H1 (cell line): ENCODE measurements at regions not wholly inside any gene's neighbourhood (a gene's known extent, or its start where the extent isn't known, plus 50 kb on each side); places are given as distances from the start of the nearest gene placed in this dataset.

ENCODE experiments used
- CTCF ChIA-PET: fragments of 300-600 bp; sonication (Branson Sonifier 250); formaldehyde crosslinking; loops from one replicate; lab custom pipeline; 2021; ENCODE audit not compliant: partially characterized antibody; lab: Charles Lee
- POLR2A ChIA-PET: fragments of 300-600 bp; sonication (Branson Sonifier 250); formaldehyde crosslinking; loops from one replicate; lab custom pipeline; 2021; ENCODE audit warnings: inconsistent platforms; ENCODE audit not compliant: partially characterized antibody; lab: Charles Lee
- DNase-seq, 2 experiments: peaks; one replicate each; pipeline versions ENCODE4 v3.0.0 to v3.0.0-alpha.2; 2010 to 2022; ENCODE audit warnings: low spot score in 2 of 2, low read depth in 1 of 2, mixed read lengths in 1 of 2
- FAIRE-seq: peaks from 2 replicates; lab custom pipeline; 2011; peaks lifted over from hg19 to GRCh38; lab: Jason Lieb, UNC
- H2AFZ ChIP-seq: 2 replicates; pipeline ENCODE4 v1.8.1; 2012; ENCODE audit warnings: low read length, inconsistent platforms
- H2AK5ac ChIP-seq: 2 replicates; pipeline ENCODE4 v1.6.1; 2013; ENCODE audit warnings: low read depth, low read length
- H2BK120ac ChIP-seq: replicated peaks from 2 replicates; pipeline ENCODE3; 2013; ENCODE audit warnings: low read depth, low read length, inconsistent platforms
- H2BK12ac ChIP-seq: 2 replicates; pipeline ENCODE4 v1.6.1; 2013; ENCODE audit warnings: low read depth, low read length
- H2BK15ac ChIP-seq: 2 replicates; pipeline ENCODE4 v1.6.1; 2013; ENCODE audit warnings: low read length
- H2BK20ac ChIP-seq: 2 replicates; pipeline ENCODE4 v1.6.1; 2013; ENCODE audit warnings: low read length
- H2BK5ac ChIP-seq: 2 replicates; pipeline ENCODE4 v1.6.1; 2013; ENCODE audit warnings: low read depth, low read length
- H3K14ac ChIP-seq: 2 replicates; pipeline ENCODE4 v1.6.1; 2013; ENCODE audit warnings: inconsistent platforms; ENCODE audit not compliant: insufficient read length
- H3K18ac ChIP-seq: 2 replicates; pipeline ENCODE4 v1.6.1; 2013; ENCODE audit warnings: low read length; ENCODE audit errors: extremely low read depth
- H3K23ac ChIP-seq: 2 replicates; pipeline ENCODE4 v1.6.1; 2013; ENCODE audit warnings: inconsistent platforms; ENCODE audit not compliant: insufficient read length
- H3K23me2 ChIP-seq: 2 replicates; pipeline ENCODE4 v1.6.1; 2013; ENCODE audit warnings: low read depth, low read length
- H3K27ac ChIP-seq: 2 replicates; pipeline ENCODE4 v1.6.1; 2011; ENCODE audit warnings: low read depth, low read length, inconsistent platforms
- H3K27me3 ChIP-seq, 4 experiments: replicated peaks in 1 of 4; 1 replicate in 1 of 4; 2 replicates in 3 of 4; pipeline versions ENCODE4 v1.6.1 to v1.8.1; 2011 to 2013; ENCODE audit warnings: low read length in 3 of 4, mild to moderate bottlenecking in 3 of 4, inconsistent platforms in 2 of 4, mixed read lengths in 2 of 4, moderate library complexity in 1 of 4; ENCODE audit not compliant: control insufficient read depth in 3 of 4, insufficient read depth in 3 of 4; ENCODE audit errors: extremely low read depth in 1 of 4
- H3K36me3 ChIP-seq, 4 experiments: 2 replicates each; pipeline versions ENCODE4 v1.6.1 to v1.8.1; 2011 to 2013; ENCODE audit warnings: mild to moderate bottlenecking in 4 of 4, low read length in 3 of 4, moderate library complexity in 2 of 4, control low read depth in 1 of 4, inconsistent platforms in 1 of 4; ENCODE audit not compliant: insufficient read depth in 4 of 4, control insufficient read depth in 2 of 4
- H3K4ac ChIP-seq: replicated peaks from 2 replicates; pipeline ENCODE3; 2013; ENCODE audit warnings: low read length, low read depth, mixed read lengths, inconsistent platforms; ENCODE audit not compliant: insufficient read length
- H3K4me1 ChIP-seq, 4 experiments: replicated peaks in 1 of 4; 1 replicate in 1 of 4; 2 replicates in 3 of 4; pipeline versions ENCODE4 v1.6.1 to v1.8.1; 2011 to 2013; ENCODE audit warnings: low read length in 3 of 4, inconsistent platforms in 2 of 4, mixed read lengths in 1 of 4; ENCODE audit not compliant: insufficient read depth in 4 of 4, control insufficient read depth in 3 of 4
- H3K4me2 ChIP-seq, 2 experiments: 2 replicates each; pipeline versions ENCODE4 v1.6.1 to v1.8.1; 2011 to 2013; ENCODE audit warnings: low read depth in 2 of 2, low read length in 2 of 2, control low read depth in 1 of 2, inconsistent platforms in 1 of 2, mild to moderate bottlenecking in 1 of 2; ENCODE audit not compliant: insufficient read depth in 1 of 2
- H3K4me3 ChIP-seq, 4 experiments: fragments of 200-600, 300-600 bp in 1 of 4; sonication (generic), shearing (Covaris generic), sonication (Bioruptor Twin) in 1 of 4; 2 replicates each; pipeline versions ENCODE4 v1.5.1 to v1.8.1; 2011 to 2016; ENCODE audit warnings: low read length in 4 of 4, low read depth in 3 of 4, control low read depth in 2 of 4, inconsistent platforms in 2 of 4, mild to moderate bottlenecking in 2 of 4, mixed read lengths in 1 of 4, moderate library complexity in 1 of 4; ENCODE audit not compliant: insufficient read depth in 2 of 4; ENCODE audit errors: extremely low read depth in 1 of 4
- H3K56ac ChIP-seq: replicated peaks from 2 replicates; pipeline ENCODE3; 2013; ENCODE audit warnings: low read depth, mild to moderate bottlenecking, mixed read lengths, low read length, inconsistent platforms; ENCODE audit not compliant: insufficient read length
- H3K79me1 ChIP-seq: 2 replicates; pipeline ENCODE4 v1.6.1; 2013; ENCODE audit warnings: low read depth, low read length, control low read depth
- H3K79me2 ChIP-seq, 2 experiments: 2 replicates each; pipeline versions ENCODE4 v1.6.1 to v1.8.1; 2012 to 2013; ENCODE audit warnings: low read length in 2 of 2, mild to moderate bottlenecking in 2 of 2, inconsistent platforms in 1 of 2; ENCODE audit not compliant: insufficient read depth in 2 of 2, control insufficient read depth in 1 of 2
- H3K9ac ChIP-seq, 4 experiments: replicated peaks in 1 of 4; 1 replicate in 1 of 4; 2 replicates in 3 of 4; pipeline versions ENCODE4 v1.6.1 to v1.8.1; 2011 to 2013; ENCODE audit warnings: low read depth in 3 of 4, low read length in 3 of 4, control low read depth in 2 of 4, mild to moderate bottlenecking in 2 of 4, moderate library complexity in 2 of 4, inconsistent platforms in 1 of 4; ENCODE audit errors: extremely low read depth in 1 of 4
- H3K9me3 ChIP-seq, 2 experiments: 2 replicates each; pipeline versions ENCODE4 v1.6.1 to v1.8.1; 2012 to 2013; ENCODE audit warnings: mild to moderate bottlenecking in 2 of 2, moderate library complexity in 2 of 2, control low read depth in 1 of 2, inconsistent platforms in 1 of 2, low read depth in 1 of 2, low read length in 1 of 2, mixed read lengths in 1 of 2; ENCODE audit not compliant: insufficient read depth in 2 of 2
- H4K20me1 ChIP-seq, 2 experiments: replicated peaks in 1 of 2; 2 replicates each; pipeline versions ENCODE3 to v1.8.1; 2011 to 2013; ENCODE audit warnings: inconsistent platforms in 2 of 2, low read length in 2 of 2, mild to moderate bottlenecking in 1 of 2; ENCODE audit not compliant: insufficient read depth in 2 of 2, control insufficient read depth in 1 of 2
- H4K5ac ChIP-seq: 2 replicates; pipeline ENCODE4 v1.6.1; 2013; ENCODE audit warnings: low read length, low read depth, mixed read lengths, inconsistent platforms; ENCODE audit not compliant: insufficient read length
- H4K8ac ChIP-seq: 2 replicates; pipeline ENCODE4 v1.8.0; 2013; ENCODE audit warnings: mild to moderate bottlenecking, moderate library complexity, low read length, inconsistent platforms; ENCODE audit not compliant: insufficient read depth; ENCODE audit errors: extremely low read depth
- H4K91ac ChIP-seq: replicated peaks from 2 replicates; pipeline ENCODE3; 2013; ENCODE audit warnings: low read length, mixed read lengths, inconsistent platforms; ENCODE audit not compliant: insufficient read length
- ATF2 ChIP-seq: IDR thresholded peaks from 2 replicates; pipeline ENCODE4 v1.6.1; 2012; ENCODE audit warnings: low read length, inconsistent platforms
- CHD1 ChIP-seq: IDR thresholded peaks from 2 replicates; pipeline ENCODE4 v1.6.1; 2012; ENCODE audit warnings: low read depth, low read length, improper control_type of control experiment
- FOSL1 ChIP-seq: IDR thresholded peaks from 2 replicates; pipeline ENCODE4 v1.6.1; 2011; ENCODE audit warnings: mild to moderate bottlenecking, low read depth, low read length, moderate library complexity; ENCODE audit not compliant: insufficient read depth
- GABPA ChIP-seq: IDR thresholded peaks from 2 replicates; pipeline ENCODE4 v1.6.1; 2011; ENCODE audit warnings: mild to moderate bottlenecking, low read length, moderate library complexity, borderline replicate concordance; ENCODE audit not compliant: insufficient read depth
- KDM4A ChIP-seq: IDR thresholded peaks from one replicate; pipeline ENCODE4 v1.7.1; 2012; ENCODE audit warnings: low read depth, mild to moderate bottlenecking, moderate library complexity, low read length, inconsistent platforms; ENCODE audit not compliant: severe bottlenecking
- POU5F1 ChIP-seq: IDR thresholded peaks from 2 replicates; pipeline ENCODE4 v1.6.1; 2011; ENCODE audit warnings: low read depth, mild to moderate bottlenecking, low read length, moderate library complexity
- RBBP5 ChIP-seq: IDR thresholded peaks from 2 replicates; pipeline ENCODE4 v1.7.1; 2012; ENCODE audit warnings: low read depth, mild to moderate bottlenecking, inconsistent platforms, low read length, moderate library complexity, borderline replicate concordance
- SAP30 ChIP-seq: fragments of 300-600 bp; sonication (generic); IDR thresholded peaks from 2 replicates; pipeline ENCODE4 v1.7.1; 2012; ENCODE audit warnings: low read length, moderate library complexity, mild to moderate bottlenecking, inconsistent platforms; ENCODE audit not compliant: insufficient read depth, insufficient replicate concordance
- SIRT6 ChIP-seq: IDR thresholded peaks from one replicate; pipeline ENCODE4 v1.7.1; 2012; ENCODE audit warnings: low read length, inconsistent platforms
- SP4 ChIP-seq: IDR thresholded peaks from 2 replicates; pipeline ENCODE4 v1.6.1; 2012; ENCODE audit warnings: low read length, inconsistent platforms
- WGBS, 2 experiments: shearing (Covaris generic) in 1 of 2; methylation state at CpG; one replicate each; pipeline versions ENCODE4 v1.1.6 to v1.1.7; 2013 to 2015; ENCODE audit warnings: low lambda C conversion rate in 2 of 2, mixed read lengths in 2 of 2, inconsistent platforms in 1 of 2, low coverage in 1 of 2, missing lambda C conversion rate in 1 of 2; ENCODE audit not compliant: insufficient replicate concordance in 2 of 2, insufficient coverage in 1 of 2, insufficient read length in 1 of 2; ENCODE audit errors: extremely low coverage in 1 of 2, missing lambda C conversion rate in 1 of 2; 5-methylcytosine and 5-hydroxymethylcytosine counted together

- no peaks in the 10 kb centered on the region for H3K79me1 ChIP-seq
- H3K4me1 ChIP-seq, result peaks cover 3 to 8% (median 4%) of the 10 kb centered on the region in 4 experiments; a peak in 4 of 7 replicates
- no peak overlapping the region for H3K4me3 ChIP-seq
- no peak overlapping the region for H2AFZ ChIP-seq
- H4K5ac ChIP-seq, result no peak overlapping the region
- no peak overlapping the region for H3K9ac ChIP-seq
- no peak overlapping the region for H2BK15ac ChIP-seq
- H3K23ac ChIP-seq, result no peak overlapping the region
- H3K27me3 ChIP-seq, result no peaks in the 10 kb centered on the region
- no peak overlapping the region for H3K27ac ChIP-seq
- POLR2A ChIA-PET, result interaction anchor here (1.5 kb wide), 1 partner anchor 59 kb away, joined by 3 read pairs; the partner anchor contains the start of gene TRIM2
- no peak overlapping the region for H3K14ac ChIP-seq
- DNase-seq (no peak), FAIRE-seq (no peak)
- no peak overlapping the region for H2AK5ac ChIP-seq
- H4K20me1 ChIP-seq, result no peaks in the 10 kb centered on the region
- no peaks in the 10 kb centered on the region for H3K36me3 ChIP-seq
- H3K4ac ChIP-seq, result no peak overlapping the region
- CTCF ChIA-PET, result interaction anchor here (0.6 to 5.4 kb wide), 11 partner anchors 13 to 299 kb away, joined by 3 to 53 read pairs (median 5); partner anchors contain the start of gene TRIM2
- no peak overlapping the region for H2BK20ac ChIP-seq
- no peaks in the 10 kb centered on the region for H3K23me2 ChIP-seq
- no peak overlapping the region for H3K56ac ChIP-seq
- no peak overlapping the region for H4K8ac ChIP-seq
- TF ChIP-seq CHD1, result no peak
- TF ChIP-seq SAP30, result no peak
- TF ChIP-seq POU5F1, result no peak
- no peak for TF ChIP-seq SIRT6
- no peak for TF ChIP-seq KDM4A
- no peak for TF ChIP-seq GABPA
- no peak for TF ChIP-seq RBBP5
- no peak for TF ChIP-seq SP4
- TF ChIP-seq ATF2, result no peak
- no peak for TF ChIP-seq FOSL1
- H3K9me3 ChIP-seq, result no peaks in the 10 kb centered on the region
- H2BK12ac ChIP-seq, result no peak overlapping the region
- no peak overlapping the region for H4K91ac ChIP-seq
- no peak overlapping the region for H2BK120ac ChIP-seq
- no peak overlapping the region for H3K4me2 ChIP-seq
- H3K79me2 ChIP-seq, result no peaks in the 10 kb centered on the region
- no peak overlapping the region for H3K18ac ChIP-seq
- H2BK5ac ChIP-seq, result no peak overlapping the region
- WGBS, 2 experiments, result 86% methylated on average over 1 of the region's 1 CpG; no CpG with 5 or more reads in 1 of the 2 experiments
Observed at GRCh38 chr4:153146031-153146430, 58.2 kb upstream of the TRIM2 start.
